K562 (cell line): ENCODE measurements at regions not wholly inside any gene's neighbourhood (a gene's known extent, or its start where the extent isn't known, plus 50 kb on each side); places are given as distances from the start of the nearest gene placed in this dataset.

Source experiments
- ATAC-seq: fragments of 200-7000 bp; cut with Tn5 transposase; 3 replicates; pipeline ENCODE4 v1.9.1; 2020; ENCODE audit warnings: moderate library complexity
- BruUV-seq: library from RNA; stranded (reverse); fragments of 400-500 nt; replicated peaks from 2 replicates; lab custom pipeline; 2021; lab: Mats Ljungman, UMichigan
- CTCF ChIA-PET: fragments of 300-600 bp; formaldehyde crosslinking; extraction: SDS; loops from one replicate; lab custom pipeline; 2021; ENCODE audit warnings: low intra/inter-chr PET ratio; lab: Yijun Ruan, JAX
- POLR2A ChIA-PET: fragments of 300-600, 350-650 bp; sonication (Branson Sonifier 250); formaldehyde crosslinking; extraction: SDS; loops from one replicate; lab custom pipeline; 2021; ENCODE audit warnings: antibody characterized with exemption, inconsistent platforms; lab: Yijun Ruan, JAX
- DNase-seq, 4 experiments: peaks; one replicate each; pipeline versions ENCODE4 v3.0.0 to v3.0.0-alpha.2; 2011 to 2018; ENCODE audit warnings: low spot score in 3 of 4, mixed read lengths in 3 of 4; ENCODE audit errors: extremely low read depth in 1 of 4
- FAIRE-seq: peaks from 2 replicates; lab custom pipeline; 2011; peaks lifted over from hg19 to GRCh38; lab: Jason Lieb, UNC
- H2AFZ ChIP-seq: 2 replicates; pipeline ENCODE4 v1.6.0; 2011; ENCODE audit warnings: low read depth, low read length, control low read depth, inconsistent platforms
- H3K27ac ChIP-seq: fragments of 200-600 bp; 3 replicates; pipeline ENCODE4 v1.8.0; 2011; ENCODE audit warnings: low read depth, mild to moderate bottlenecking, control low read depth, inconsistent platforms, low read length, moderate library complexity, mixed read lengths; ENCODE audit errors: extremely low read depth
- H3K27me3 ChIP-seq, 2 experiments: fragments of 300-600 bp in 1 of 2; 2 replicates in 1 of 2; 3 replicates in 1 of 2; pipeline versions ENCODE4 v1.6.0 to v1.8.0; 2011; ENCODE audit warnings: inconsistent platforms in 2 of 2, low read length in 2 of 2, mild to moderate bottlenecking in 1 of 2, mixed read lengths in 1 of 2, moderate library complexity in 1 of 2; ENCODE audit not compliant: control insufficient read depth in 2 of 2, insufficient read depth in 2 of 2
- H3K36me3 ChIP-seq: fragments of 300-600 bp; 3 replicates; pipeline ENCODE4 v1.8.0; 2011; ENCODE audit warnings: mild to moderate bottlenecking, low read length, inconsistent platforms; ENCODE audit not compliant: control insufficient read depth, insufficient read depth
- H3K4me1 ChIP-seq, 2 experiments: fragments of 200-600 bp in 1 of 2; replicated peaks in 1 of 2; 2 replicates in 1 of 2; 3 replicates in 1 of 2; pipeline versions ENCODE4 v1.5.1 to v1.8.0; 2011; ENCODE audit warnings: inconsistent platforms in 2 of 2, low read length in 2 of 2, mild to moderate bottlenecking in 1 of 2, mixed read lengths in 1 of 2, moderate library complexity in 1 of 2; ENCODE audit not compliant: control insufficient read depth in 2 of 2, insufficient read depth in 2 of 2
- H3K4me2 ChIP-seq: 2 replicates; pipeline ENCODE4 v1.6.1; 2011; ENCODE audit warnings: low read length, control low read depth, inconsistent platforms, mixed read lengths; ENCODE audit not compliant: insufficient read depth
- H3K4me3 ChIP-seq: fragments of 200-600 bp; sonication (generic), shearing (Covaris generic); 2 replicates; pipeline ENCODE4 v1.5.1; 2016; ENCODE audit warnings: control low read depth, inconsistent platforms
- H3K79me2 ChIP-seq: fragments of 200-600 bp; 3 replicates; pipeline ENCODE4 v1.8.0; 2011; ENCODE audit warnings: low read length, inconsistent platforms; ENCODE audit not compliant: control insufficient read depth, insufficient read depth
- H3K9ac ChIP-seq, 2 experiments: 2 replicates each; pipeline versions ENCODE4 v1.6.0 to v1.6.1; 2011; ENCODE audit warnings: low read depth in 2 of 2, low read length in 2 of 2, control low read depth in 1 of 2, inconsistent platforms in 1 of 2, mild to moderate bottlenecking in 1 of 2, mixed read lengths in 1 of 2; ENCODE audit not compliant: insufficient read depth in 1 of 2
- H3K9me1 ChIP-seq: one replicate; pipeline ENCODE4 v1.6.0; 2011; ENCODE audit warnings: inconsistent platforms, mild to moderate bottlenecking, low read length, moderate library complexity; ENCODE audit not compliant: control insufficient read depth, insufficient read depth
- H3K9me3 ChIP-seq: replicated peaks from 2 replicates; pipeline ENCODE4 v1.5.1; 2011; ENCODE audit warnings: low read depth, low read length, inconsistent platforms; ENCODE audit not compliant: control insufficient read depth, insufficient read depth
- H4K20me1 ChIP-seq: replicated peaks from 2 replicates; pipeline ENCODE4 v1.6.1; 2011; ENCODE audit warnings: low read length, inconsistent platforms, mixed read lengths; ENCODE audit not compliant: control insufficient read depth, insufficient read depth
- FIP1L1 ChIP-seq: fragments of 200-400 bp; formaldehyde crosslinking; IDR thresholded peaks from 2 replicates; pipeline ENCODE4 v1.6.1; 2018; ENCODE audit warnings: mild to moderate bottlenecking, low read depth, low read length; ENCODE audit not compliant: poor library complexity, severe bottlenecking
- HIVEP1 ChIP-seq: fragments of 250-450 bp; sonication (Bioruptor Pico); IDR thresholded peaks from 2 replicates; pipeline ENCODE4 v1.4.0; 2020; ENCODE audit warnings: mild to moderate bottlenecking
- MCM3 ChIP-seq: fragments of 450-650 bp; IDR thresholded peaks from 2 replicates; pipeline ENCODE4 v1.6.1; 2016
- MTF1 ChIP-seq: fragments of 250-450 bp; sonication (Bioruptor Pico); IDR thresholded peaks from 2 replicates; pipeline ENCODE4 v1.9.0; 2021; ENCODE audit warnings: moderate library complexity, mild to moderate bottlenecking, inconsistent platforms, borderline replicate concordance
- MYNN ChIP-seq, 2 experiments: sonication (generic); formaldehyde crosslinking in 1 of 2; IDR thresholded peaks; 2 replicates each; pipeline versions ENCODE4 v1.5.0 to v1.6.1; 2016 to 2020; ENCODE audit warnings: antibody characterized with exemption in 1 of 2, missing genetic modification reagents in 1 of 2
- TEAD4 ChIP-seq, 2 experiments: sonication (generic) in 1 of 2; formaldehyde crosslinking in 1 of 2; IDR thresholded peaks; 2 replicates each; pipeline versions ENCODE4 v1.6.1 to v1.8.0; 2012 to 2022; ENCODE audit warnings: borderline replicate concordance in 1 of 2, inconsistent platforms in 1 of 2, low read length in 1 of 2, mild to moderate bottlenecking in 1 of 2, missing genetic modification reagents in 1 of 2
- ZNF24 ChIP-seq: fragments of 450-650 bp; IDR thresholded peaks from 2 replicates; pipeline ENCODE4 v1.6.1; 2016
- WGBS: fragments of 100-300 bp; shearing (Covaris generic); methylation state at CpG from one replicate; pipeline ENCODE4 v1.1.6; 2016; ENCODE audit warnings: low coverage, mixed read lengths; ENCODE audit not compliant: insufficient coverage; ENCODE audit errors: missing lambda C conversion rate; 5-methylcytosine and 5-hydroxymethylcytosine counted together
- in situ Hi-C: fragments of 300-500 bp; cut with MboI; formaldehyde crosslinking; loops from 4 replicates; pipeline ENCODE4 v1.15.0; 2018; ENCODE audit warnings: inconsistent platforms, mixed read lengths
- intact Hi-C: fragments of 100-400 bp; cut with micrococcal nuclease; formaldehyde crosslinking; loops from 2 replicates; pipeline ENCODE4 v1.14.2; 2022
- TF ChIP-seq, protein P1 (sequence below): fragments of 450-650 bp; IDR thresholded peaks from 2 replicates; pipeline ENCODE4 v1.7.0; 2016; ENCODE audit warnings: borderline replicate concordance
- TF ChIP-seq, protein P2 (sequence below): sonication (generic); formaldehyde crosslinking; IDR thresholded peaks from 2 replicates; pipeline ENCODE4 v1.8.0; 2022; ENCODE audit warnings: mild to moderate bottlenecking, missing genetic modification reagents
- TF ChIP-seq, protein P3 (sequence below): sonication (generic); formaldehyde crosslinking; IDR thresholded peaks from 2 replicates; pipeline ENCODE4 v1.9.0; 2022; ENCODE audit warnings: mild to moderate bottlenecking, missing genetic modification reagents
- TF ChIP-seq, protein P4 (sequence below): fragments of 250-450 bp; sonication (Bioruptor Pico); IDR thresholded peaks from 2 replicates; pipeline ENCODE4 v1.5.0; 2021

DNA sequence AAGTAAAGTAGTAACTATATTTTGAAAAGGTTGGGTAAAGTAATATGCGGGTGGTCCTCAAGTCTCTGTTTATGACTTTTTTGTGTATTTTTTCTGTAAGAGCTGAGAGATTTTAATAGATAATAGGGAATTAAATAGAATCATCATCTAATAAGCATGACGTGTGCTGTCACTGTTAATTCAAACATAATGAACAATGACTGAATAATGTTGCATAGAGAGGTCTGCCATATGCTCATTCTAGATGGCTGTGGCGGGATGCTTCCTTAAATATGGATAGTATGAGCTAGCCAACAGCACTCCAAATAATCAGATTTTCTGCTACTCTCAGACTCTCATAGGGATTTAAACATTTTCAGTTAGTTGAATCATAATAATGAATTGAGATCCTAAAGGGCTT, 302.8 kb upstream of the RBMS3 start:
- in situ Hi-C loops, result no loop called here
- Histone ChIP-seq H2AFZ (no peak overlapping the region), H3K4me2 (no peak overlapping the region), H3K4me1 (no peaks in the 10 kb centered on the region), H3K9me3 (no peaks in the 10 kb centered on the region), H3K9ac (no peak overlapping the region), H3K27me3 (no peaks in the 10 kb centered on the region), H3K9me1 (no peaks in the 10 kb centered on the region), H3K27ac (no peak overlapping the region), H3K4me3 (no peak overlapping the region), H3K79me2 (no peaks in the 10 kb centered on the region), H4K20me1 (no peaks in the 10 kb centered on the region), H3K36me3 (no peaks in the 10 kb centered on the region)
- POLR2A ChIA-PET, result no interaction called here
- no peak for DNase-seq
- FAIRE-seq, result no peak
- 0% methylated on average over 3 of the region's 3 CpGs for WGBS
- ATAC-seq, result no peak
- intact Hi-C loops, result no loop called here
- CTCF ChIA-PET, result no interaction called here
- TF ChIP-seq MYNN (IDR thresholded peaks at IDR 0.05) (no peak), MYNN (CRISPR knock-in tag; IDR thresholded peaks at IDR 0.05) (no peak), ZNF24 (no peak), HIVEP1 (CRISPR knock-in tag) (no peak), MTF1 (CRISPR knock-in tag) (no peak), FIP1L1 (no peak), TEAD4 (IDR thresholded peaks at IDR 0.05; ENCODE audit: low read length) (no peak), TEAD4 (CRISPR knock-in tag; IDR thresholded peaks at IDR 0.05; ENCODE audit: borderline replicate concordance) (no peak), MCM3 (no peak)
- TF ChIP-seq, protein P1, sequence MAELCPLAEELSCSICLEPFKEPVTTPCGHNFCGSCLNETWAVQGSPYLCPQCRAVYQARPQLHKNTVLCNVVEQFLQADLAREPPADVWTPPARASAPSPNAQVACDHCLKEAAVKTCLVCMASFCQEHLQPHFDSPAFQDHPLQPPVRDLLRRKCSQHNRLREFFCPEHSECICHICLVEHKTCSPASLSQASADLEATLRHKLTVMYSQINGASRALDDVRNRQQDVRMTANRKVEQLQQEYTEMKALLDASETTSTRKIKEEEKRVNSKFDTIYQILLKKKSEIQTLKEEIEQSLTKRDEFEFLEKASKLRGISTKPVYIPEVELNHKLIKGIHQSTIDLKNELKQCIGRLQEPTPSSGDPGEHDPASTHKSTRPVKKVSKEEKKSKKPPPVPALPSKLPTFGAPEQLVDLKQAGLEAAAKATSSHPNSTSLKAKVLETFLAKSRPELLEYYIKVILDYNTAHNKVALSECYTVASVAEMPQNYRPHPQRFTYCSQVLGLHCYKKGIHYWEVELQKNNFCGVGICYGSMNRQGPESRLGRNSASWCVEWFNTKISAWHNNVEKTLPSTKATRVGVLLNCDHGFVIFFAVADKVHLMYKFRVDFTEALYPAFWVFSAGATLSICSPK, result no peak
- TF ChIP-seq, protein P2, sequence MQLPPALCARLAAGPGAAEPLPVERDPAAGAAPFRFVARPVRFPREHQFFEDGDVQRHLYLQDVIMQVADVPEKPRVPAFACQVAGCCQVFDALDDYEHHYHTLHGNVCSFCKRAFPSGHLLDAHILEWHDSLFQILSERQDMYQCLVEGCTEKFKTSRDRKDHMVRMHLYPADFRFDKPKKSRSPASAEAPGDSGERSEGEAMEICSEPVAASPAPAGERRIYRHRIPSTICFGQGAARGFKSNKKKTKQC (CRISPR knock-in tag), result no peak
- TF ChIP-seq, protein P3, sequence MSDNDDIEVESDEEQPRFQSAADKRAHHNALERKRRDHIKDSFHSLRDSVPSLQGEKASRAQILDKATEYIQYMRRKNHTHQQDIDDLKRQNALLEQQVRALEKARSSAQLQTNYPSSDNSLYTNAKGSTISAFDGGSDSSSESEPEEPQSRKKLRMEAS (CRISPR knock-in tag), result no peak
- TF ChIP-seq, protein P4, sequence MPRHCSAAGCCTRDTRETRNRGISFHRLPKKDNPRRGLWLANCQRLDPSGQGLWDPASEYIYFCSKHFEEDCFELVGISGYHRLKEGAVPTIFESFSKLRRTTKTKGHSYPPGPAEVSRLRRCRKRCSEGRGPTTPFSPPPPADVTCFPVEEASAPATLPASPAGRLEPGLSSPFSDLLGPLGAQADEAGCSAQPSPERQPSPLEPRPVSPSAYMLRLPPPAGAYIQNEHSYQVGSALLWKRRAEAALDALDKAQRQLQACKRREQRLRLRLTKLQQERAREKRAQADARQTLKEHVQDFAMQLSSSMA (CRISPR knock-in tag), result no peak
- no TSS peak for BruUV-seq
